ENCODE measurements at regions not wholly inside any gene's neighbourhood (a gene's known extent, or its start where the extent isn't known, plus 50 kb on each side); places are given as distances from the start of the nearest gene placed in this dataset.

DNA sequence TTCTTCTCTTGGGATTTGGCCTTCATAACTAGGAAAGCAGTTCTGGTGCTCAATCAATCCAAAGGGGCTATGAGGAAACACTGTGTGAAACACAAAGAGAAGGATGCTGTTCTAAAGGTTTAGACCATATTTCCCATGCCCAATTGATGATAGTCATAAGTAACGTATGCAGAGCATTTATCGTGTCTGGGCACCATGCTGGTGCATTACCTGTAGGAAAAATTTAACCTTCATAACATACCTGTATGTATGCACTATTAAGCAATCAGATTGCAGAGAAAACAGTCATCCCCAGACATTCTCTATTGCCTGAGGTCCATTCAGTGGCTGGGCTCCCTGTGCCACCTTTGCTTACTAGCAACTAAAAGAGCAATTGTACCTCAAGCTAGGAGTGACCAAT is 381.4 kb downstream of the PLPP3 start:
- WGBS, 2 donors, result 93 to 95% methylated on average over 2 of the region's 2 CpGs
- Histone ChIP-seq H3K36me3 (ENCODE audit: control insufficient read depth in 4 of 4, insufficient read depth in 4 of 4, low read length in 4 of 4) (no peaks in the 10 kb centered on the region), H3K9ac (ENCODE audit: insufficient read depth in 1 of 2, low read length in 2 of 2) (no peak overlapping the region), H3K4me1 (ENCODE audit: control insufficient read depth in 5 of 5, insufficient read depth in 5 of 5, low read length in 5 of 5) (peaks cover 0 to 12% (median 0%) of the 10 kb centered on the region in 5 donors), H3K27ac (ENCODE audit: low read depth in 1 of 2, low read length in 1 of 2) (no peak overlapping the region), H3K27me3 (ENCODE audit: control insufficient read depth in 3 of 3, insufficient read depth in 3 of 3, low read length in 2 of 3) (no peaks in the 10 kb centered on the region), H3K4me3 (no peak overlapping the region), H3K9me3 (ENCODE audit: control insufficient read depth in 4 of 4, insufficient read depth in 3 of 4, low read length in 3 of 4) (no peaks in the 10 kb centered on the region)
- TF ChIP-seq, protein P1, sequence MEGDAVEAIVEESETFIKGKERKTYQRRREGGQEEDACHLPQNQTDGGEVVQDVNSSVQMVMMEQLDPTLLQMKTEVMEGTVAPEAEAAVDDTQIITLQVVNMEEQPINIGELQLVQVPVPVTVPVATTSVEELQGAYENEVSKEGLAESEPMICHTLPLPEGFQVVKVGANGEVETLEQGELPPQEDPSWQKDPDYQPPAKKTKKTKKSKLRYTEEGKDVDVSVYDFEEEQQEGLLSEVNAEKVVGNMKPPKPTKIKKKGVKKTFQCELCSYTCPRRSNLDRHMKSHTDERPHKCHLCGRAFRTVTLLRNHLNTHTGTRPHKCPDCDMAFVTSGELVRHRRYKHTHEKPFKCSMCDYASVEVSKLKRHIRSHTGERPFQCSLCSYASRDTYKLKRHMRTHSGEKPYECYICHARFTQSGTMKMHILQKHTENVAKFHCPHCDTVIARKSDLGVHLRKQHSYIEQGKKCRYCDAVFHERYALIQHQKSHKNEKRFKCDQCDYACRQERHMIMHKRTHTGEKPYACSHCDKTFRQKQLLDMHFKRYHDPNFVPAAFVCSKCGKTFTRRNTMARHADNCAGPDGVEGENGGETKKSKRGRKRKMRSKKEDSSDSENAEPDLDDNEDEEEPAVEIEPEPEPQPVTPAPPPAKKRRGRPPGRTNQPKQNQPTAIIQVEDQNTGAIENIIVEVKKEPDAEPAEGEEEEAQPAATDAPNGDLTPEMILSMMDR (IDR thresholded peaks at IDR 0.05; ENCODE audit: control extremely low read depth, extremely low read depth), result no peak
- no peak for DNase-seq
- ATAC-seq (ENCODE audit: insufficient read depth, low FRiP score), result no peak

DNA sequence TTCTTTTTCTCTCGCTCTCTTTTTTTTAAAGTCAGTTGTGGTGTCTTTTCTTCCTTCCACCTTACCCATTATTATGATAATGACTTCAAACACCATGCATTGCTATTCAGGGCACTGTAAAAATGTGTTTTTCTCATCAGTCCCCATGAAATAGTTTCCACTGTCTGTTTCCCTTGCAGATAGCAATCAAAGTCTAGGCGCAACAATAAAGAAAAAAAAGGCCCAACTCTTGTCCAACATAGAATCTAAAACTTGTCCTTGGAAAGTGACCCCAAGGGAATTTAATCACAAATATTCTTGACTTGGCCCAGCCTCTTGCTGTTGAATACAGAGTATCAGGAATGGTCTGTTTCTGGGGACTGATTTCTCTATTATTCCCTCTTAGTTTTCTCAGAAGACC is 382.5 kb downstream of the PLPP3 start:
- Histone ChIP-seq H3K27me3 (ENCODE audit: control insufficient read depth in 3 of 3, insufficient read depth in 3 of 3, low read length in 2 of 3) (no peaks in the 10 kb centered on the region), H3K27ac (ENCODE audit: low read depth in 1 of 2, low read length in 1 of 2) (no peak overlapping the region), H3K36me3 (ENCODE audit: control insufficient read depth in 4 of 4, insufficient read depth in 4 of 4, low read length in 4 of 4) (no peaks in the 10 kb centered on the region), H3K9ac (ENCODE audit: insufficient read depth in 1 of 2, low read length in 2 of 2) (no peak overlapping the region), H3K9me3 (ENCODE audit: control insufficient read depth in 4 of 4, insufficient read depth in 3 of 4, low read length in 3 of 4) (no peaks in the 10 kb centered on the region), H3K4me1 (ENCODE audit: control insufficient read depth in 5 of 5, insufficient read depth in 5 of 5, low read length in 5 of 5) (peaks cover 0 to 12% (median 0%) of the 10 kb centered on the region in 5 donors), H3K4me3 (no peak overlapping the region)
- DNase-seq (no peak), ATAC-seq (ENCODE audit: insufficient read depth, low FRiP score) (no peak)
- TF ChIP-seq, protein P1 (IDR thresholded peaks at IDR 0.05; ENCODE audit: control extremely low read depth, extremely low read depth), result no peak
- WGBS, 2 donors, result 79 to 89% methylated on average over 2 of the region's 2 CpGs

DNA sequence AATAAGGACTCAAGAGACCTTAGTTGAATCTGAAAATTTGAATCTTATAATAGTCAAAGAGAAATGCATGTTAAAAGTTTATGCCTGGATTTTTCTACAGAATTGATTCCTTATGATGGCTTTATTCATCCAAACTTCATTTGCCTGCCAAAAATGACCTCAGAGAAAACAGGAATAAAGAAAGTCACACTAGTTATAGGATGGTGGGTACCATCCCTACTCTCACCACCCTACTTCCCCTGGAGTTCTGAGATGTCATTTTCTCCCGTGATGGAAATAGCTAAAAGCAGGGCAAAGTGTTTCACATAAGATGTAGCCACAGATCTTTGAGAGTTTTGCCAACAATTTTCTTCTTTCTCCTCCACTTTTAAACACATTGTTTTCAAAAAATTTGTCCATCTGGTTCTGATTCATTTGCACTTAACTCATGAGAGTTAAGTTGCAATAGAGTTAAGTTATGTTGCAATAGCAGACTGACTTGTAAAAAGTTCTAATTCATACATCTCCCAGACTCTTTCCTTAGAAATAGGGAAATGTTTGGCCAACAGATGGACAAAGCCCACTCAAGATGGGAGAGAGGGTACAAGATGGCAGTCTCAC is 384.6 kb downstream of the PLPP3 start:
- Histone ChIP-seq H3K27me3 (ENCODE audit: control insufficient read depth in 3 of 3, insufficient read depth in 3 of 3, low read length in 2 of 3) (no peaks in the 10 kb centered on the region), H3K4me3 (no peak overlapping the region), H3K27ac (ENCODE audit: low read depth in 1 of 2, low read length in 1 of 2) (no peak overlapping the region), H3K9me3 (ENCODE audit: control insufficient read depth in 4 of 4, insufficient read depth in 3 of 4, low read length in 3 of 4) (no peaks in the 10 kb centered on the region), H3K9ac (ENCODE audit: insufficient read depth in 1 of 2, low read length in 2 of 2) (no peak overlapping the region), H3K4me1 (ENCODE audit: control insufficient read depth in 5 of 5, insufficient read depth in 5 of 5, low read length in 5 of 5) (peaks cover 0 to 11% (median 0%) of the 10 kb centered on the region in 5 donors), H3K36me3 (ENCODE audit: control insufficient read depth in 4 of 4, insufficient read depth in 4 of 4, low read length in 4 of 4) (no peaks in the 10 kb centered on the region)
- TF ChIP-seq, protein P1 (IDR thresholded peaks at IDR 0.05; ENCODE audit: control extremely low read depth, extremely low read depth), result no peak
- 76 to 90% methylated on average over 1 of the region's 1 CpG for WGBS, 2 donors
- no peak for ATAC-seq (ENCODE audit: insufficient read depth, low FRiP score)
- DNase-seq, result peak in 1 of 3 donors; percentile 47

DNA sequence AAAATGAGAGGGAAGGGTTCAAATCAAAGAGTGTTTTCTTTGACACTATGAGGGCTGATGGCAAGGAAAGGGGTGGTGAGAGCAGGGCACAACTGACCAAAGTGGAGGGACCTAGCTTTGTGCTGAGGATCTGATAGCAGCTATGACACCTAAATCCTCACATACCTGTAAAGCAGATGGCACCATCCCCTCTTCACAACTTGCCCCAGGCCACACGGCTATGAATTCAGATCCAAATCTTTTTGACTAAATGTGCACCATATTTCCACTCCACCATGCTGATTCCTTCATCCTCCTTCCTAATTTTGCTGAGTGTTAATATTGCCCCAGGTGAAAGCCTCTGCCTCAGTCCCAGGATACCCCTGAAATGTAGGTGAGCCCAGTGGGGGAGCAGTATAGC is 385.7 kb downstream of the PLPP3 start:
- peaks cover 0 to 16% (median 4%) of the 10 kb centered on the region in 5 donors for H3K4me1 ChIP-seq (ENCODE audit: control insufficient read depth in 5 of 5, insufficient read depth in 5 of 5, low read length in 5 of 5)
- H3K27ac ChIP-seq (ENCODE audit: low read depth in 1 of 2, low read length in 1 of 2), result no peak overlapping the region
- no peak for DNase-seq
- TF ChIP-seq, protein P1 (IDR thresholded peaks at IDR 0.05; ENCODE audit: control extremely low read depth, extremely low read depth), result no peak
- no peaks in the 10 kb centered on the region for H3K27me3 ChIP-seq (ENCODE audit: control insufficient read depth in 3 of 3, insufficient read depth in 3 of 3, low read length in 2 of 3)
- H3K36me3 ChIP-seq (ENCODE audit: control insufficient read depth in 4 of 4, insufficient read depth in 4 of 4, low read length in 4 of 4), result no peaks in the 10 kb centered on the region
- H3K4me3 ChIP-seq, result no peak overlapping the region
- no peaks in the 10 kb centered on the region for H3K9me3 ChIP-seq (ENCODE audit: control insufficient read depth in 4 of 4, insufficient read depth in 3 of 4, low read length in 3 of 4)
- 93 to 94% methylated on average over 1 of the region's 1 CpG for WGBS, 2 donors
- ATAC-seq (ENCODE audit: insufficient read depth, low FRiP score), result no peak
- no peak overlapping the region for H3K9ac ChIP-seq (ENCODE audit: insufficient read depth in 1 of 2, low read length in 2 of 2)
